ENCODE measurements at regions not wholly inside any gene's neighbourhood (a gene's known extent, or its start where the extent isn't known, plus 50 kb on each side); places are given as distances from the start of the nearest gene placed in this dataset.

GRCh38 chr11:112806256-112806655 lies 155.0 kb upstream of the NCAM1 start:
- no peaks in the 10 kb centered on the region for H3K4me1 ChIP-seq (ENCODE audit: control insufficient read depth in 1 of 2, insufficient read depth in 2 of 2, low read length in 2 of 2)
- no peak overlapping the region for H3K4me3 ChIP-seq (ENCODE audit: low read depth in 1 of 2, low read length in 2 of 2)
- H3K27ac ChIP-seq (ENCODE audit: low read length): no peak overlapping the region
- H3K36me3 ChIP-seq (ENCODE audit: control insufficient read depth in 1 of 2, insufficient read depth in 2 of 2, low read length in 2 of 2): no peaks in the 10 kb centered on the region
- peaks cover 0 to 4% of the 10 kb centered on the region in 2 donors for H3K9me3 ChIP-seq (ENCODE audit: control insufficient read depth in 1 of 2, low read length in 2 of 2)
- no peaks in the 10 kb centered on the region for H3K27me3 ChIP-seq (ENCODE audit: low read depth, low read length)

- no peaks in the 10 kb centered on the region for H3K4me1 ChIP-seq (ENCODE audit: control insufficient read depth in 1 of 2, insufficient read depth in 2 of 2, low read length in 2 of 2)
- peaks cover 0 to 4% of the 10 kb centered on the region in 2 donors for H3K9me3 ChIP-seq (ENCODE audit: control insufficient read depth in 1 of 2, low read length in 2 of 2)
- H3K27ac ChIP-seq (ENCODE audit: low read length): no peak overlapping the region
- H3K4me3 ChIP-seq (ENCODE audit: low read depth in 1 of 2, low read length in 2 of 2): no peak overlapping the region
- no peaks in the 10 kb centered on the region for H3K36me3 ChIP-seq (ENCODE audit: control insufficient read depth in 1 of 2, insufficient read depth in 2 of 2, low read length in 2 of 2)
- H3K27me3 ChIP-seq (ENCODE audit: low read depth, low read length): no peaks in the 10 kb centered on the region
These were observed 154.3 kb upstream of the NCAM1 start for GRCh38 chr11:112806876-112807275.

DNA sequence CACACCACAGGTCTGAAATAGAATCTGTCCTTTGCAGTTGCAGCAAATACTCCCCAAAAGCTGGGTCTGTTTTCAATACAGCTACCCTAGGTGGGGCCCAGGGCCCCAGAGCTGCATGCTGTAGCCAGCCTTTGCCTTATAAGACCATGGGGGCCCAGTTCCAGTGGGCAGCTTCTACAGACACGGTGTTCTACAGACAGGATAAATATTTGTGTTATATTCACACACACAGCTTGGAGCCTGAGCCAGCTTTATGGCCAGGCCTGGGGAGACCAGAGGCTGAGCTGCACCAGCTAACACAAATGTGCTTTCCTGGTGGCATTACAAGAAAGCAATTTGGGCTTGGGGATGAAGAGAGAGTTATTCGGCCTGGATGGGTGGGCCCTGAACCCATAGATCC lies 151.8 kb upstream of the NCAM1 start:
- no peaks in the 10 kb centered on the region for H3K4me1 ChIP-seq (ENCODE audit: control insufficient read depth in 1 of 2, insufficient read depth in 2 of 2, low read length in 2 of 2)
- no peak overlapping the region for H3K4me3 ChIP-seq (ENCODE audit: low read depth in 1 of 2, low read length in 2 of 2)
- no peaks in the 10 kb centered on the region for H3K27me3 ChIP-seq (ENCODE audit: low read depth, low read length)
- no peaks in the 10 kb centered on the region for H3K36me3 ChIP-seq (ENCODE audit: control insufficient read depth in 1 of 2, insufficient read depth in 2 of 2, low read length in 2 of 2)
- H3K9me3 ChIP-seq (ENCODE audit: control insufficient read depth in 1 of 2, low read length in 2 of 2): peaks cover 0 to 4% of the 10 kb centered on the region in 2 donors
- no peak overlapping the region for H3K27ac ChIP-seq (ENCODE audit: low read length)

- no peak overlapping the region for H3K27ac ChIP-seq (ENCODE audit: low read length)
- H3K4me3 ChIP-seq (ENCODE audit: low read depth in 1 of 2, low read length in 2 of 2): no peak overlapping the region
These were observed 150.3 kb upstream of the NCAM1 start for GRCh38 chr11:112810951-112811350.

DNA sequence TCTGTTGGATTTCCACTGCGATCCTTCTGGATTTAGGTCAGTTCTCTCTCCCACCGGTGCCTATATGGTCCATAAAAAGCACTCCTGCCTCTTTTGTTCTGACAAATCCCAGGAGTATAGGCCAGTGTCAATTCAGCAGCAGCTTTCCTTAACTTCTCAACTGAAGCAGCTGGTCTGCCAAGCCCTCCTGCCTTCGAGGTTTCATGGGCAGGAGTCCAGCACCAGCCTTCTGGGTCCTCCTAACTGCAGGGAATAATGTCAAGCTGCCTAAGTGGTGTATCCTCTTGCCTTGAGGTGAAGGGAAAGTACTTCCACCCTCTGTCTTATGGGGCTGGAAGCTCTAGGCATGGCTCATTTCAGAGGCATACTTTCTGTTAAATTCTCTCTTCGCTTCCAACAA lies 149.4 kb upstream of the NCAM1 start:
- no peaks in the 10 kb centered on the region for H3K36me3 ChIP-seq (ENCODE audit: control insufficient read depth in 1 of 2, insufficient read depth in 2 of 2, low read length in 2 of 2)
- no peak overlapping the region for H3K27ac ChIP-seq (ENCODE audit: low read length)
- H3K4me1 ChIP-seq (ENCODE audit: control insufficient read depth in 1 of 2, insufficient read depth in 2 of 2, low read length in 2 of 2): no peaks in the 10 kb centered on the region
- peaks cover 0 to 4% of the 10 kb centered on the region in 2 donors for H3K9me3 ChIP-seq (ENCODE audit: control insufficient read depth in 1 of 2, low read length in 2 of 2)
- H3K4me3 ChIP-seq (ENCODE audit: low read depth in 1 of 2, low read length in 2 of 2): no peak overlapping the region
- H3K27me3 ChIP-seq (ENCODE audit: low read depth, low read length): no peaks in the 10 kb centered on the region

More at GRCh38 chr11:112810951-112811350, 150.3 kb upstream of the NCAM1 start:
- no peaks in the 10 kb centered on the region for H3K27me3 ChIP-seq (ENCODE audit: low read depth, low read length)
- H3K36me3 ChIP-seq (ENCODE audit: control insufficient read depth in 1 of 2, insufficient read depth in 2 of 2, low read length in 2 of 2): no peaks in the 10 kb centered on the region
- H3K4me1 ChIP-seq (ENCODE audit: control insufficient read depth in 1 of 2, insufficient read depth in 2 of 2, low read length in 2 of 2): no peaks in the 10 kb centered on the region
- peaks cover 0 to 4% of the 10 kb centered on the region in 2 donors for H3K9me3 ChIP-seq (ENCODE audit: control insufficient read depth in 1 of 2, low read length in 2 of 2)

DNA sequence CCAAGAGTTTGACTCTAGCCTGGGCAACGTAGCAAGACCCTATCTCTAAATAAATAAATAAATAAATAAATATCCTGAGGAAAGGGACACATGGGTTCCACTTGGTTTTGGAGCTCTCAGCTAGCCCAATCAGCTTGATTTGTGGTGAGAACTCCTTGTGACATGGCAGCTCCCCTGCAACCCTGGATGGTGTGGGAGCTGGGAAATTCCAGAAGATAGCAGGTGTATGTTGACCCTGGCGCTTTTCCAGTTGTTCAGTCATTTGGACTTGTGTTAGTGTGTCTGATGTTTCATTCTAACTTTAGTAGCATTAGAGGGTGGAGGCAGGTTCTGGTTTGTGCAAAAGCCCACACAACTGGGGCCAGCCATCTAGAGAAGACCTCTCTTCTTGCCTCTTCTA lies 148.5 kb upstream of the NCAM1 start:
- Histone ChIP-seq H3K9me3 (ENCODE audit: control insufficient read depth in 1 of 2, low read length in 2 of 2) (peaks cover 0 to 4% of the 10 kb centered on the region in 2 donors), H3K27me3 (ENCODE audit: low read depth, low read length) (no peaks in the 10 kb centered on the region), H3K4me1 (ENCODE audit: control insufficient read depth in 1 of 2, insufficient read depth in 2 of 2, low read length in 2 of 2) (no peaks in the 10 kb centered on the region), H3K36me3 (ENCODE audit: control insufficient read depth in 1 of 2, insufficient read depth in 2 of 2, low read length in 2 of 2) (no peaks in the 10 kb centered on the region), H3K4me3 (ENCODE audit: low read depth in 1 of 2, low read length in 2 of 2) (no peak overlapping the region), H3K27ac (ENCODE audit: low read length) (no peak overlapping the region)

- no peak overlapping the region for H3K27ac ChIP-seq (ENCODE audit: low read length)
- no peaks in the 10 kb centered on the region for H3K4me1 ChIP-seq (ENCODE audit: control insufficient read depth in 1 of 2, insufficient read depth in 2 of 2, low read length in 2 of 2)
- H3K36me3 ChIP-seq (ENCODE audit: control insufficient read depth in 1 of 2, insufficient read depth in 2 of 2, low read length in 2 of 2): no peaks in the 10 kb centered on the region
- peaks cover 0 to 4% of the 10 kb centered on the region in 2 donors for H3K9me3 ChIP-seq (ENCODE audit: control insufficient read depth in 1 of 2, low read length in 2 of 2)
- no peak overlapping the region for H3K4me3 ChIP-seq (ENCODE audit: low read depth in 1 of 2, low read length in 2 of 2)
- H3K27me3 ChIP-seq (ENCODE audit: low read depth, low read length): no peaks in the 10 kb centered on the region
These were observed 147.1 kb upstream of the NCAM1 start for GRCh38 chr11:112814168-112814567.

GRCh38 chr11:112817376-112817775 lies 143.8 kb upstream of the NCAM1 start:
- no peaks in the 10 kb centered on the region for H3K4me1 ChIP-seq (ENCODE audit: control insufficient read depth in 1 of 2, insufficient read depth in 2 of 2, low read length in 2 of 2)
- H3K9me3 ChIP-seq (ENCODE audit: control insufficient read depth in 1 of 2, low read length in 2 of 2): no peaks in the 10 kb centered on the region
- H3K27ac ChIP-seq (ENCODE audit: low read length): no peak overlapping the region
- H3K36me3 ChIP-seq (ENCODE audit: control insufficient read depth in 1 of 2, insufficient read depth in 2 of 2, low read length in 2 of 2): no peaks in the 10 kb centered on the region
- no peaks in the 10 kb centered on the region for H3K27me3 ChIP-seq (ENCODE audit: low read depth, low read length)
- H3K4me3 ChIP-seq (ENCODE audit: low read depth in 1 of 2, low read length in 2 of 2): no peak overlapping the region

GRCh38 chr11:112822478-112823274 lies 138.5 kb upstream of the NCAM1 start:
- Histone ChIP-seq H3K36me3 (ENCODE audit: control insufficient read depth in 1 of 2, insufficient read depth in 2 of 2, low read length in 2 of 2) (no peaks in the 10 kb centered on the region), H3K9me3 (ENCODE audit: control insufficient read depth in 1 of 2, low read length in 2 of 2) (no peaks in the 10 kb centered on the region), H3K27ac (ENCODE audit: low read length) (no peak overlapping the region), H3K27me3 (ENCODE audit: low read depth, low read length) (no peaks in the 10 kb centered on the region), H3K4me3 (ENCODE audit: low read depth in 1 of 2, low read length in 2 of 2) (no peak overlapping the region), H3K4me1 (ENCODE audit: control insufficient read depth in 1 of 2, insufficient read depth in 2 of 2, low read length in 2 of 2) (no peaks in the 10 kb centered on the region)

GRCh38 chr11:112826026-112826425 lies 135.2 kb upstream of the NCAM1 start:
- Histone ChIP-seq H3K4me1 (ENCODE audit: control insufficient read depth in 1 of 2, insufficient read depth in 2 of 2, low read length in 2 of 2) (no peaks in the 10 kb centered on the region), H3K4me3 (ENCODE audit: low read depth in 1 of 2, low read length in 2 of 2) (no peak overlapping the region), H3K36me3 (ENCODE audit: control insufficient read depth in 1 of 2, insufficient read depth in 2 of 2, low read length in 2 of 2) (no peaks in the 10 kb centered on the region), H3K27me3 (ENCODE audit: low read depth, low read length) (no peaks in the 10 kb centered on the region), H3K9me3 (ENCODE audit: control insufficient read depth in 1 of 2, low read length in 2 of 2) (no peaks in the 10 kb centered on the region), H3K27ac (ENCODE audit: low read length) (no peak overlapping the region)

DNA sequence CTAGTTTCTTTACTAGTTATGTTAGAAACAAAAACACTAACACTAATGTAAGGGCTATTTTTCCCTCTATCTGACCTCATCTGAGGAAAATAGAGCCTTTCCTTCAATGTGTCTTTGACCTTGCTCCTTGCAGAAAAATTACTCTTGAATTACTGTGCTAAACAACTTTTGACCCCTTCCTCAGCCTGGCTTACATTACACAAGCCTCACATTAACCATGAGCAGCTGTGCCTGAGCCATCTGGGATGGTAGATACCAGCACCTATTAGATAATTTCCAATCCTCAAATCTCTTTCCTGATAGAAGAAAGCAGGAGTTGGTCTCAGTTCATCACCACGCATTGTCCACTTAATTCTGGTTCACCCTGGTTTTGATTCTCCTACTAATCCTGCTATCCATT lies 134.4 kb upstream of the NCAM1 start:
- Histone ChIP-seq H3K4me1 (ENCODE audit: control insufficient read depth in 1 of 2, insufficient read depth in 2 of 2, low read length in 2 of 2) (no peaks in the 10 kb centered on the region), H3K27me3 (ENCODE audit: low read depth, low read length) (no peaks in the 10 kb centered on the region), H3K4me3 (ENCODE audit: low read depth in 1 of 2, low read length in 2 of 2) (no peak overlapping the region), H3K9me3 (ENCODE audit: control insufficient read depth in 1 of 2, low read length in 2 of 2) (no peaks in the 10 kb centered on the region), H3K36me3 (ENCODE audit: control insufficient read depth in 1 of 2, insufficient read depth in 2 of 2, low read length in 2 of 2) (no peaks in the 10 kb centered on the region), H3K27ac (ENCODE audit: low read length) (no peak overlapping the region)

DNA sequence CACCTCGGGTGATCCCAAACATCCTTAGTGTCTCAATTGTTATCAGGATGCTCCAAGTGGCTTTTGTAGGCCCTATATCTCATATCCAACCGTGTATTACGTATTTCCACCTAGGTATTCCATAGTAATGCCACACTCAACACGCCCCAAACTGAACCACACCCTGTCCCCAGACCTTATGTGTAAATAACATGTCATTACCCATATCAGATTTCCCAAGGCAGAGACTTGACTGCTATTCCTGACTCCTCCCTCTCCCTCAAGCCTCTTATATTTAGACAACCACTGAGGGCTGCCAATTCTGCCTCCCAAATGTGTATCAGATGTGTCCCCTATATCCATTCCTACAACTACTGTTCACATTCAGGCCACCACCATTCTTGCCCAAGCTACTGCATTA lies 132.8 kb upstream of the NCAM1 start:
- H3K36me3 ChIP-seq (ENCODE audit: control insufficient read depth in 1 of 2, insufficient read depth in 2 of 2, low read length in 2 of 2): no peaks in the 10 kb centered on the region
- no peak overlapping the region for H3K4me3 ChIP-seq (ENCODE audit: low read depth in 1 of 2, low read length in 2 of 2)
- H3K27me3 ChIP-seq (ENCODE audit: low read depth, low read length): no peaks in the 10 kb centered on the region
- no peaks in the 10 kb centered on the region for H3K9me3 ChIP-seq (ENCODE audit: control insufficient read depth in 1 of 2, low read length in 2 of 2)
- no peak overlapping the region for H3K27ac ChIP-seq (ENCODE audit: low read length)
- no peaks in the 10 kb centered on the region for H3K4me1 ChIP-seq (ENCODE audit: control insufficient read depth in 1 of 2, insufficient read depth in 2 of 2, low read length in 2 of 2)

Data from muscle layer of duodenum (tissue), 2 donors.